SK-N-SH (cell line): ENCODE measurements at regions not wholly inside any gene's neighbourhood (a gene's known extent, or its start where the extent isn't known, plus 50 kb on each side); places are given as distances from the start of the nearest gene placed in this dataset.

Experiments
- CTCF ChIA-PET: fragments of 300-600, 350-600 bp; formaldehyde crosslinking; extraction: SDS; loops from one replicate; lab custom pipeline; 2021; lab: Yijun Ruan, JAX
- POLR2A ChIA-PET: fragments of 350-600 bp; sonication (Branson Sonifier 250); formaldehyde crosslinking; extraction: SDS; loops from one replicate; lab custom pipeline; 2020; ENCODE audit warnings: antibody characterized with exemption, inconsistent platforms; lab: Yijun Ruan, JAX
- DNase-seq: peaks from one replicate; pipeline ENCODE4 v3.0.0; 2012
- H2AFZ ChIP-seq: fragments of 200-600 bp; sonication (generic); 2 replicates; pipeline ENCODE4 v1.8.1; 2016; ENCODE audit warnings: antibody characterized with exemption, mild to moderate bottlenecking, low read depth
- H3F3A ChIP-seq: fragments of 200-600 bp; sonication (generic); replicated peaks from 2 replicates; pipeline ENCODE3; 2016; ENCODE audit warnings: antibody characterized with exemption, mild to moderate bottlenecking; ENCODE audit not compliant: insufficient read depth
- H3K27ac ChIP-seq, 2 experiments: fragments of 200-500 bp in 1 of 2; fragments of 200-600 bp in 1 of 2; sonication (Bioruptor generic) in 1 of 2; sonication (generic), shearing (Covaris generic) in 1 of 2; 2 replicates each; pipeline versions ENCODE4 v1.5.1 to v1.6.1; 2014 to 2016; ENCODE audit warnings: low read depth in 2 of 2, inconsistent platforms in 1 of 2, low read length in 1 of 2, mild to moderate bottlenecking in 1 of 2, mixed read lengths in 1 of 2
- H3K27me3 ChIP-seq: fragments of 200-600 bp; sonication (generic), shearing (Covaris generic); 2 replicates; pipeline ENCODE4 v1.6.1; 2016; ENCODE audit warnings: mixed run types; ENCODE audit not compliant: insufficient read depth
- H3K36me3 ChIP-seq, 2 experiments: fragments of 200-500 bp in 1 of 2; fragments of 200-600 bp in 1 of 2; sonication (Bioruptor generic) in 1 of 2; sonication (generic) in 1 of 2; replicated peaks in 1 of 2; 2 replicates each; pipeline versions ENCODE3 to v1.5.1; 2014 to 2016; ENCODE audit warnings: low read length in 1 of 2, mild to moderate bottlenecking in 1 of 2; ENCODE audit not compliant: insufficient read depth in 2 of 2, control insufficient read depth in 1 of 2
- H3K4me1 ChIP-seq, 2 experiments: fragments of 200-500 bp in 1 of 2; fragments of 200-600 bp in 1 of 2; sonication (Bioruptor generic) in 1 of 2; sonication (generic), shearing (Covaris generic) in 1 of 2; 2 replicates each; pipeline versions ENCODE4 v1.5.1 to v1.6.1; 2014 to 2016; ENCODE audit warnings: low read depth in 1 of 2, low read length in 1 of 2, mixed run types in 1 of 2; ENCODE audit not compliant: insufficient read depth in 2 of 2, control insufficient read depth in 1 of 2
- H3K4me2 ChIP-seq: fragments of 200-600 bp; sonication (generic), shearing (Covaris generic); 2 replicates; pipeline ENCODE4 v1.6.1; 2017; ENCODE audit warnings: mixed run types
- H3K4me3 ChIP-seq, 2 experiments: fragments of 200-500 bp in 1 of 2; fragments of 200-600 bp in 1 of 2; sonication (Bioruptor generic) in 1 of 2; sonication (generic), shearing (Covaris generic) in 1 of 2; 2 replicates each; pipeline versions ENCODE4 v1.5.1 to v1.8.1; 2014 to 2016; ENCODE audit warnings: low read depth in 2 of 2, inconsistent platforms in 1 of 2, low read length in 1 of 2, mild to moderate bottlenecking in 1 of 2, mixed read lengths in 1 of 2, moderate library complexity in 1 of 2
- H3K79me2 ChIP-seq: fragments of 200-600 bp; sonication (generic); 2 replicates; pipeline ENCODE4 v1.8.1; 2017; ENCODE audit warnings: mild to moderate bottlenecking; ENCODE audit not compliant: insufficient read depth
- H3K9ac ChIP-seq: fragments of 200-600 bp; sonication (generic); 2 replicates; pipeline ENCODE4 v1.6.1; 2017; ENCODE audit warnings: mixed run types
- H3K9me2 ChIP-seq: fragments of 200-600 bp; sonication (generic); 2 replicates; pipeline ENCODE4 v1.6.1; 2017; ENCODE audit warnings: mixed run types
- H3K9me3 ChIP-seq: fragments of 200-600 bp; sonication (generic); 2 replicates; pipeline ENCODE4 v1.6.1; 2017; ENCODE audit warnings: mixed run types, mild to moderate bottlenecking, moderate library complexity
- H4K20me1 ChIP-seq: fragments of 200-600 bp; sonication (generic); 2 replicates; pipeline ENCODE4 v1.6.1; 2017; ENCODE audit warnings: mild to moderate bottlenecking, mixed run types; ENCODE audit not compliant: insufficient read depth
- ELF1 ChIP-seq: IDR thresholded peaks from 2 replicates; pipeline ENCODE4 v1.4.0; 2012
- EZH2phosphoT487 ChIP-seq: fragments of 200-600 bp; sonication (generic); IDR thresholded peaks from 2 replicates; pipeline ENCODE4 v1.6.1; 2017; ENCODE audit warnings: low read depth, mixed run types, mild to moderate bottlenecking, antibody characterized with exemption, moderate library complexity, borderline replicate concordance
- FOXM1 ChIP-seq: IDR thresholded peaks from 2 replicates; pipeline ENCODE4 v1.4.0; 2012; ENCODE audit warnings: low read depth, mild to moderate bottlenecking
- GABPA ChIP-seq: IDR thresholded peaks from 2 replicates; pipeline ENCODE4 v1.4.0; 2012; ENCODE audit warnings: low read depth, mild to moderate bottlenecking
- JUND ChIP-seq: IDR thresholded peaks from 2 replicates; pipeline ENCODE4 v1.4.0; 2012
- NFIC ChIP-seq: IDR thresholded peaks from 2 replicates; pipeline ENCODE4 v1.4.0; 2012; ENCODE audit warnings: borderline replicate concordance
- NRF1 ChIP-seq: IDR thresholded peaks from 2 replicates; pipeline ENCODE4 v1.6.1; 2012; ENCODE audit warnings: low read depth, mild to moderate bottlenecking, low read length
- RAD21 ChIP-seq: IDR thresholded peaks from 2 replicates; pipeline ENCODE4 v1.6.1; 2012; ENCODE audit warnings: mild to moderate bottlenecking, low read length
- RCOR1 ChIP-seq: fragments of 150-350 bp; IDR thresholded peaks from 2 replicates; pipeline ENCODE4 v1.6.1; 2017; ENCODE audit warnings: antibody characterized with exemption, low read length
- TAF1 ChIP-seq: IDR thresholded peaks from 2 replicates; pipeline ENCODE4 v1.6.1; 2012; ENCODE audit warnings: low read depth, mild to moderate bottlenecking, low read length, moderate library complexity, borderline replicate concordance
- TCF12 ChIP-seq: IDR thresholded peaks from 2 replicates; pipeline ENCODE4 v1.4.0; 2012
- TEAD4 ChIP-seq: IDR thresholded peaks from 2 replicates; pipeline ENCODE4 v1.4.0; 2012; ENCODE audit warnings: mild to moderate bottlenecking, borderline replicate concordance; ENCODE audit not compliant: insufficient read depth
- YY1 ChIP-seq: IDR thresholded peaks from 2 replicates; pipeline ENCODE4 v1.4.0; 2012; ENCODE audit warnings: low read depth, mild to moderate bottlenecking
- WGBS: methylation state at CpG from one replicate; pipeline ENCODE4 v1.1.6; 2017; ENCODE audit warnings: low lambda C conversion rate; 5-methylcytosine and 5-hydroxymethylcytosine counted together
- TF ChIP-seq, protein P1 (sequence below): fragments of 150-350 bp; IDR thresholded peaks from 2 replicates; pipeline ENCODE4 v1.6.1; 2017; ENCODE audit warnings: antibody characterized with exemption, low read length, low read depth, borderline replicate concordance
- TF ChIP-seq, protein P2 (sequence below): IDR thresholded peaks from 2 replicates; pipeline ENCODE4 v1.4.0; 2012; ENCODE audit warnings: low read depth
- TF ChIP-seq, protein P3 (sequence below): IDR thresholded peaks from 2 replicates; pipeline ENCODE4 v1.6.1; 2012; ENCODE audit warnings: mild to moderate bottlenecking, low read depth, low read length, moderate library complexity
- TF ChIP-seq, protein P4 (sequence below): fragments of 150-350 bp; IDR thresholded peaks from 2 replicates; pipeline ENCODE4 v1.6.1; 2016; ENCODE audit warnings: mild to moderate bottlenecking, low read depth, low read length
- TF ChIP-seq, protein P5 (sequence below): IDR thresholded peaks from 2 replicates; pipeline ENCODE4 v1.4.0; 2012; ENCODE audit warnings: low read depth, borderline replicate concordance
- TF ChIP-seq, protein P6 (sequence below): IDR thresholded peaks from 2 replicates; pipeline ENCODE4; 2012

DNA sequence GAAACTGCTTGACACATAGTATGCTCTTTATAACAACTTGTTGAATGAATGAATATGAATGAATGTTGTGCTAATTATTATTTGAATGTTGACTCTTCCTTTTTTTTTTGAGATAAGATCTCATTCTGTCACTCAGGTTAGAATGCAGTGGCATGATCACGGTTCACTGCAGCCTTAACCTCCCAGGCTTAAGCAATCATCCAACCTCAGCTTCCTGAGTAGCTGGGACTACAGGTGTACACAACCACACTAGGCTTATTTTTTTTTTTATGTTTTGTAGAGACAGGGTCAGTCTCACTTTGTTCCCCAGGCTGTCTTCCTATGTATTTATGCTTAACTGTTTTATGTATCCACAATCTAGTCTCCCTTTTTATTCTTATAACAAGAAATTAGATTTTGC, 114.7 kb upstream of the WDFY3 start:
- H3K4me2 ChIP-seq, result no peak overlapping the region
- no peaks in the 10 kb centered on the region for H3K4me1 ChIP-seq
- TF ChIP-seq, protein P1, sequence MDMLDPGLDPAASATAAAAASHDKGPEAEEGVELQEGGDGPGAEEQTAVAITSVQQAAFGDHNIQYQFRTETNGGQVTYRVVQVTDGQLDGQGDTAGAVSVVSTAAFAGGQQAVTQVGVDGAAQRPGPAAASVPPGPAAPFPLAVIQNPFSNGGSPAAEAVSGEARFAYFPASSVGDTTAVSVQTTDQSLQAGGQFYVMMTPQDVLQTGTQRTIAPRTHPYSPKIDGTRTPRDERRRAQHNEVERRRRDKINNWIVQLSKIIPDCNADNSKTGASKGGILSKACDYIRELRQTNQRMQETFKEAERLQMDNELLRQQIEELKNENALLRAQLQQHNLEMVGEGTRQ, result no peak
- TF ChIP-seq JUND, result no peak
- TF ChIP-seq NRF1, result no peak
- TF ChIP-seq, protein P2, sequence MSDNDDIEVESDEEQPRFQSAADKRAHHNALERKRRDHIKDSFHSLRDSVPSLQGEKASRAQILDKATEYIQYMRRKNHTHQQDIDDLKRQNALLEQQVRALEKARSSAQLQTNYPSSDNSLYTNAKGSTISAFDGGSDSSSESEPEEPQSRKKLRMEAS, result no peak
- no peak for TF ChIP-seq RCOR1
- TF ChIP-seq, protein P3, sequence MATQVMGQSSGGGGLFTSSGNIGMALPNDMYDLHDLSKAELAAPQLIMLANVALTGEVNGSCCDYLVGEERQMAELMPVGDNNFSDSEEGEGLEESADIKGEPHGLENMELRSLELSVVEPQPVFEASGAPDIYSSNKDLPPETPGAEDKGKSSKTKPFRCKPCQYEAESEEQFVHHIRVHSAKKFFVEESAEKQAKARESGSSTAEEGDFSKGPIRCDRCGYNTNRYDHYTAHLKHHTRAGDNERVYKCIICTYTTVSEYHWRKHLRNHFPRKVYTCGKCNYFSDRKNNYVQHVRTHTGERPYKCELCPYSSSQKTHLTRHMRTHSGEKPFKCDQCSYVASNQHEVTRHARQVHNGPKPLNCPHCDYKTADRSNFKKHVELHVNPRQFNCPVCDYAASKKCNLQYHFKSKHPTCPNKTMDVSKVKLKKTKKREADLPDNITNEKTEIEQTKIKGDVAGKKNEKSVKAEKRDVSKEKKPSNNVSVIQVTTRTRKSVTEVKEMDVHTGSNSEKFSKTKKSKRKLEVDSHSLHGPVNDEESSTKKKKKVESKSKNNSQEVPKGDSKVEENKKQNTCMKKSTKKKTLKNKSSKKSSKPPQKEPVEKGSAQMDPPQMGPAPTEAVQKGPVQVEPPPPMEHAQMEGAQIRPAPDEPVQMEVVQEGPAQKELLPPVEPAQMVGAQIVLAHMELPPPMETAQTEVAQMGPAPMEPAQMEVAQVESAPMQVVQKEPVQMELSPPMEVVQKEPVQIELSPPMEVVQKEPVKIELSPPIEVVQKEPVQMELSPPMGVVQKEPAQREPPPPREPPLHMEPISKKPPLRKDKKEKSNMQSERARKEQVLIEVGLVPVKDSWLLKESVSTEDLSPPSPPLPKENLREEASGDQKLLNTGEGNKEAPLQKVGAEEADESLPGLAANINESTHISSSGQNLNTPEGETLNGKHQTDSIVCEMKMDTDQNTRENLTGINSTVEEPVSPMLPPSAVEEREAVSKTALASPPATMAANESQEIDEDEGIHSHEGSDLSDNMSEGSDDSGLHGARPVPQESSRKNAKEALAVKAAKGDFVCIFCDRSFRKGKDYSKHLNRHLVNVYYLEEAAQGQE, result no peak
- TF ChIP-seq FOXM1, result no peak
- no peak for TF ChIP-seq NFIC
- TF ChIP-seq EZH2phosphoT487, result no peak
- TF ChIP-seq, protein P4, sequence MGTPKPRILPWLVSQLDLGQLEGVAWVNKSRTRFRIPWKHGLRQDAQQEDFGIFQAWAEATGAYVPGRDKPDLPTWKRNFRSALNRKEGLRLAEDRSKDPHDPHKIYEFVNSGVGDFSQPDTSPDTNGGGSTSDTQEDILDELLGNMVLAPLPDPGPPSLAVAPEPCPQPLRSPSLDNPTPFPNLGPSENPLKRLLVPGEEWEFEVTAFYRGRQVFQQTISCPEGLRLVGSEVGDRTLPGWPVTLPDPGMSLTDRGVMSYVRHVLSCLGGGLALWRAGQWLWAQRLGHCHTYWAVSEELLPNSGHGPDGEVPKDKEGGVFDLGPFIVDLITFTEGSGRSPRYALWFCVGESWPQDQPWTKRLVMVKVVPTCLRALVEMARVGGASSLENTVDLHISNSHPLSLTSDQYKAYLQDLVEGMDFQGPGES, result no peak
- no peak for TF ChIP-seq TAF1
- no peak for TF ChIP-seq TCF12
- no peak for TF ChIP-seq YY1
- TF ChIP-seq ELF1, result no peak
- TF ChIP-seq, protein P5, sequence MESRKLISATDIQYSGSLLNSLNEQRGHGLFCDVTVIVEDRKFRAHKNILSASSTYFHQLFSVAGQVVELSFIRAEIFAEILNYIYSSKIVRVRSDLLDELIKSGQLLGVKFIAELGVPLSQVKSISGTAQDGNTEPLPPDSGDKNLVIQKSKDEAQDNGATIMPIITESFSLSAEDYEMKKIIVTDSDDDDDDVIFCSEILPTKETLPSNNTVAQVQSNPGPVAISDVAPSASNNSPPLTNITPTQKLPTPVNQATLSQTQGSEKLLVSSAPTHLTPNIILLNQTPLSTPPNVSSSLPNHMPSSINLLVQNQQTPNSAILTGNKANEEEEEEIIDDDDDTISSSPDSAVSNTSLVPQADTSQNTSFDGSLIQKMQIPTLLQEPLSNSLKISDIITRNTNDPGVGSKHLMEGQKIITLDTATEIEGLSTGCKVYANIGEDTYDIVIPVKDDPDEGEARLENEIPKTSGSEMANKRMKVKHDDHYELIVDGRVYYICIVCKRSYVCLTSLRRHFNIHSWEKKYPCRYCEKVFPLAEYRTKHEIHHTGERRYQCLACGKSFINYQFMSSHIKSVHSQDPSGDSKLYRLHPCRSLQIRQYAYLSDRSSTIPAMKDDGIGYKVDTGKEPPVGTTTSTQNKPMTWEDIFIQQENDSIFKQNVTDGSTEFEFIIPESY, result no peak
- TF ChIP-seq RAD21, result no peak
- TF ChIP-seq GABPA, result no peak
- TF ChIP-seq, protein P6, sequence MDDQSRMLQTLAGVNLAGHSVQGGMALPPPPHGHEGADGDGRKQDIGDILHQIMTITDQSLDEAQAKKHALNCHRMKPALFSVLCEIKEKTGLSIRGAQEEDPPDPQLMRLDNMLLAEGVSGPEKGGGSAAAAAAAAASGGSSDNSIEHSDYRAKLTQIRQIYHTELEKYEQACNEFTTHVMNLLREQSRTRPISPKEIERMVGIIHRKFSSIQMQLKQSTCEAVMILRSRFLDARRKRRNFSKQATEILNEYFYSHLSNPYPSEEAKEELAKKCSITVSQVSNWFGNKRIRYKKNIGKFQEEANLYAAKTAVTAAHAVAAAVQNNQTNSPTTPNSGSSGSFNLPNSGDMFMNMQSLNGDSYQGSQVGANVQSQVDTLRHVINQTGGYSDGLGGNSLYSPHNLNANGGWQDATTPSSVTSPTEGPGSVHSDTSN, result no peak
- TF ChIP-seq TEAD4, result no peak
- TF ChIP-seq, all 33 proteins: peak for 0
- Histone ChIP-seq H3K9me2 (no peaks in the 10 kb centered on the region), H3K36me3 (no peaks in the 10 kb centered on the region), H3K4me3 (no peak overlapping the region; a peak in 1 of 4 replicates), H3K79me2 (no peaks in the 10 kb centered on the region), H3K27ac (no peak overlapping the region), H4K20me1 (no peaks in the 10 kb centered on the region), H3K9ac (no peak overlapping the region), H2AFZ (no peak overlapping the region), H3K9me3 (no peaks in the 10 kb centered on the region), H3K27me3 (no peaks in the 10 kb centered on the region), H3F3A (no peaks in the 10 kb centered on the region)
- ChIA-PET POLR2A (no interaction called here), CTCF (no interaction called here)
- WGBS, result 55% methylated on average over 1 of the region's 1 CpG
- DNase-seq, result no peak
